HepG2 (cell line): ENCODE measurements at regions not wholly inside any gene's neighbourhood (a gene's known extent, or its start where the extent isn't known, plus 50 kb on each side); places are given as distances from the start of the nearest gene placed in this dataset.

Experiments used
- KLF16 ChIP-seq, 2 experiments: sonication (generic) in 1 of 2; formaldehyde crosslinking in 1 of 2; IDR thresholded peaks; 2 replicates each; pipeline versions ENCODE4 v1.6.1 to v1.8.0; 2016 to 2023; ENCODE audit warnings: missing genetic modification reagents in 2 of 2, missing compliant biosample characterization in 1 of 2
- MXD4 ChIP-seq: IDR thresholded peaks from 2 replicates; pipeline ENCODE4 v1.6.1; 2016; ENCODE audit warnings: mild to moderate bottlenecking, missing biosample characterization, missing genetic modification reagents
- PCBP1 ChIP-seq: fragments of 200-400 bp; formaldehyde crosslinking; IDR thresholded peaks from 2 replicates; pipeline ENCODE4 v1.6.1; 2017; ENCODE audit warnings: mild to moderate bottlenecking, low read depth, low read length, borderline replicate concordance
- POGK ChIP-seq: sonication (generic); formaldehyde crosslinking; conservative IDR thresholded peaks from 2 replicates; pipeline ENCODE4 v1.8.0; 2022; ENCODE audit warnings: mild to moderate bottlenecking, moderate library complexity, missing genetic modification reagents
- THAP7 ChIP-seq: sonication (generic); formaldehyde crosslinking; IDR thresholded peaks from 2 replicates; pipeline ENCODE4 v1.8.1; 2023; ENCODE audit warnings: mild to moderate bottlenecking, missing genetic modification reagents
- THYN1 ChIP-seq: sonication (generic); formaldehyde crosslinking; IDR thresholded peaks from 2 replicates; pipeline ENCODE4 v1.8.1; 2023; ENCODE audit warnings: low read depth, mild to moderate bottlenecking, moderate library complexity, missing genetic modification reagents, borderline replicate concordance
- XRCC5 ChIP-seq: fragments of 200-400 bp; formaldehyde crosslinking; optimal IDR thresholded peaks from 2 replicates; pipeline ENCODE3; 2017; ENCODE audit warnings: mild to moderate bottlenecking, low read length
- ZBTB21 ChIP-seq: sonication (generic); formaldehyde crosslinking; IDR thresholded peaks from 2 replicates; pipeline ENCODE4 v1.4.0; 2020; ENCODE audit warnings: missing genetic modification reagents
- ZBTB26 ChIP-seq: IDR thresholded peaks from 2 replicates; pipeline ENCODE4 v1.6.1; 2016; ENCODE audit warnings: missing compliant biosample characterization, missing genetic modification reagents, borderline replicate concordance
- ZBTB49 ChIP-seq: sonication (generic); formaldehyde crosslinking; IDR thresholded peaks from 2 replicates; pipeline ENCODE4 v1.4.0; 2020; ENCODE audit warnings: missing genetic modification reagents, borderline replicate concordance
- ZMAT5 ChIP-seq: sonication (generic); formaldehyde crosslinking; IDR thresholded peaks from 2 replicates; pipeline ENCODE4 v1.5.0; 2020; ENCODE audit warnings: mild to moderate bottlenecking, low read depth, missing genetic modification reagents, borderline replicate concordance
- ZNF207 ChIP-seq: fragments of 450-650 bp; IDR thresholded peaks from 2 replicates; pipeline ENCODE4 v1.6.1; 2016; ENCODE audit warnings: antibody characterized with exemption, borderline replicate concordance
- ZNF292 ChIP-seq: sonication (generic); formaldehyde crosslinking; IDR thresholded peaks from 2 replicates; pipeline ENCODE4 v1.8.1; 2022; ENCODE audit warnings: mild to moderate bottlenecking, low read depth, missing genetic modification reagents, borderline replicate concordance
- ZNF512 ChIP-seq: sonication (generic); formaldehyde crosslinking; IDR thresholded peaks from 2 replicates; pipeline ENCODE4 v1.4.0; 2020; ENCODE audit warnings: mild to moderate bottlenecking, missing genetic modification reagents
- ZNF629 ChIP-seq: sonication (generic); formaldehyde crosslinking; conservative IDR thresholded peaks from 2 replicates; pipeline ENCODE4 v1.5.0; 2020; ENCODE audit warnings: missing genetic modification reagents
- ZNF781 ChIP-seq: sonication (generic); formaldehyde crosslinking; IDR thresholded peaks from 2 replicates; pipeline ENCODE4 v1.5.1; 2020; ENCODE audit warnings: borderline replicate concordance, mild to moderate bottlenecking, missing genetic modification reagents; ENCODE audit errors: not compliant biosample characterization

GRCh38 chr6:1055015-1055921 lies 256.6 kb upstream of the FOXQ1 start (continued):
- TF ChIP-seq ZBTB26 (no peak), PCBP1 (no peak), ZNF629 (CRISPR knock-in tag) (peak; percentile 57), ZNF512 (CRISPR knock-in tag) (no peak), ZNF292 (CRISPR knock-in tag) (peak; percentile 87), THAP7 (CRISPR knock-in tag) (no peak), KLF16 (CRISPR knock-in tag; IDR thresholded peaks at IDR 0.05) (peak in 1 of 2 experiments; percentile 95; a peak in 2 of 4 replicates), ZBTB21 (CRISPR knock-in tag) (peak; percentile 53; the same call in 1 of the 2 replicates), ZNF781 (no peak), XRCC5 (peak; percentile 93), THYN1 (CRISPR knock-in tag) (no peak), MXD4 (CRISPR knock-in tag) (peak; percentile 80; the same call in 1 of the 2 replicates), ZBTB49 (CRISPR knock-in tag) (no peak), ZNF207 (no peak), ZMAT5 (no peak), POGK (CRISPR knock-in tag) (peak; percentile 84)
